SW 1271 (cell line): ENCODE measurements at regions not wholly inside any gene's neighbourhood (a gene's known extent, or its start where the extent isn't known, plus 50 kb on each side); places are given as distances from the start of the nearest gene placed in this dataset.
"Not testable (repeated sequence)": the region's sequence is repeated elsewhere in the genome, so short reads cannot be mapped to it uniquely, and the experiment has no call there.

ENCODE experiments used
- DNase-seq, 2 experiments: peaks; one replicate each; lab custom pipeline; 2025; lab: John Stamatoyannopoulos, UW

GRCh38 chr14:40691066-40691465 is 915.6 kb upstream of the LRFN5 start:
- no peak for DNase-seq

- no peak for DNase-seq
These were observed 920.9 kb upstream of the LRFN5 start for GRCh38 chr14:40685764-40686163.

- DNase-seq: no peak
These were observed 922.3 kb upstream of the LRFN5 start for GRCh38 chr14:40684328-40684727.

GRCh38 chr14:40682131-40682913 is 924.4 kb upstream of the LRFN5 start:
- DNase-seq: no peak

GRCh38 chr14:40679256-40679655 is 927.4 kb upstream of the LRFN5 start:
- no peak for DNase-seq

GRCh38 chr14:40677206-40677605 is 929.5 kb upstream of the LRFN5 start:
- DNase-seq: not testable (repeated sequence)

- no peak for DNase-seq
These were observed 932.2 kb upstream of the LRFN5 start for GRCh38 chr14:40674502-40674901.

GRCh38 chr14:40656311-40656710 is 950.4 kb upstream of the LRFN5 start:
- DNase-seq: no peak

- DNase-seq: no peak
These were observed 954.5 kb upstream of the LRFN5 start for GRCh38 chr14:40652089-40652691.

GRCh38 chr14:40630471-40630870 is 976.2 kb upstream of the LRFN5 start:
- DNase-seq: no peak

- DNase-seq: not testable (repeated sequence)
These were observed 977.0 kb upstream of the LRFN5 start for GRCh38 chr14:40629551-40630137.

- DNase-seq: no peak
These were observed 977.5 kb upstream of the LRFN5 start for GRCh38 chr14:40629144-40629543.

GRCh38 chr14:40623643-40624042 is 983.0 kb upstream of the LRFN5 start:
- no peak for DNase-seq

- DNase-seq: no peak
These were observed 988.3 kb upstream of the LRFN5 start for GRCh38 chr14:40618225-40618898.

GRCh38 chr14:40616579-40616978 is 990.1 kb upstream of the LRFN5 start:
- DNase-seq: no peak

- no peak for DNase-seq
These were observed 1005.6 kb upstream of the LRFN5 start for GRCh38 chr14:40601063-40601462.

- no peak for DNase-seq
These were observed 1007.0 kb upstream of the LRFN5 start for GRCh38 chr14:40599725-40600124.

GRCh38 chr14:40581264-40581663 is 1025.4 kb upstream of the LRFN5 start:
- DNase-seq: no peak

GRCh38 chr14:40576880-40577478 is 1029.7 kb upstream of the LRFN5 start:
- DNase-seq: no peak

GRCh38 chr14:40574780-40575179 is 1031.9 kb upstream of the LRFN5 start:
- DNase-seq: no peak

GRCh38 chr14:40525314-40525713 is 1081.4 kb upstream of the LRFN5 start:
- no peak for DNase-seq

- DNase-seq: no peak
These were observed 1083.6 kb upstream of the LRFN5 start for GRCh38 chr14:40523123-40523522.
